CD14-positive monocyte (primary cell): ENCODE measurements at regions not wholly inside any gene's neighbourhood (a gene's known extent, or its start where the extent isn't known, plus 50 kb on each side); places are given as distances from the start of the nearest gene placed in this dataset.

Source experiments
- DNase-seq, 3 donors: peaks; one replicate each; pipeline ENCODE4 v3.0.0-alpha.2; 2011 to 2022
- H2AFZ ChIP-seq: 2 replicates; pipeline ENCODE4 v1.6.0; 2012; ENCODE audit warnings: mild to moderate bottlenecking, low read depth, low read length, inconsistent platforms; ENCODE audit not compliant: insufficient read depth, poor library complexity, severe bottlenecking
- H3K27ac ChIP-seq, 2 donors: 1 replicate in 1 of 2; 2 replicates in 1 of 2; pipeline ENCODE4 v1.5.1; 2012 to 2013; ENCODE audit warnings: low read length in 2 of 2, control low read depth in 1 of 2, inconsistent platforms in 1 of 2, low read depth in 1 of 2, mild to moderate bottlenecking in 1 of 2
- H3K27me3 ChIP-seq, 2 donors: one replicate each; pipeline versions ENCODE4 v1.6.0 to v1.6.1; 2011 to 2013; ENCODE audit warnings: low read length in 2 of 2; ENCODE audit not compliant: control insufficient read depth in 2 of 2, insufficient read depth in 2 of 2
- H3K36me3 ChIP-seq, 2 donors: replicated peaks in 1 of 2; 1 replicate in 1 of 2; 2 replicates in 1 of 2; pipeline versions ENCODE4 v1.5.1 to v1.6.1; 2012 to 2013; ENCODE audit warnings: low read length in 2 of 2, control low read depth in 1 of 2, inconsistent platforms in 1 of 2, mild to moderate bottlenecking in 1 of 2; ENCODE audit not compliant: insufficient read depth in 2 of 2, control insufficient read depth in 1 of 2
- H3K4me1 ChIP-seq, 2 donors: 1 replicate in 1 of 2; 2 replicates in 1 of 2; pipeline versions ENCODE4 v1.5.1 to v1.6.1; 2012 to 2013; ENCODE audit warnings: low read length in 2 of 2, control low read depth in 1 of 2, inconsistent platforms in 1 of 2, mild to moderate bottlenecking in 1 of 2, moderate library complexity in 1 of 2; ENCODE audit not compliant: insufficient read depth in 2 of 2, control insufficient read depth in 1 of 2
- H3K4me2 ChIP-seq: replicated peaks from 2 replicates; pipeline ENCODE3; 2012; ENCODE audit warnings: low read length, moderate library complexity, mild to moderate bottlenecking; ENCODE audit not compliant: poor library complexity, severe bottlenecking; ENCODE audit errors: extremely low read depth
- H3K4me3 ChIP-seq, 3 experiments: fragments of 200-600 bp in 1 of 3; sonication (generic) in 1 of 3; replicated peaks in 1 of 3; 1 replicate in 2 of 3; 2 replicates in 1 of 3; pipeline ENCODE4 v1.5.1; 2011 to 2013; ENCODE audit warnings: low read length in 3 of 3, mild to moderate bottlenecking in 3 of 3, control low read depth in 2 of 3, low read depth in 2 of 3, inconsistent platforms in 1 of 3, moderate library complexity in 1 of 3
- H3K79me2 ChIP-seq: 2 replicates; pipeline ENCODE4 v1.6.0; 2012; ENCODE audit warnings: mild to moderate bottlenecking, control low read depth, inconsistent platforms, low read length, moderate library complexity; ENCODE audit not compliant: insufficient read depth
- H3K9ac ChIP-seq: 2 replicates; pipeline ENCODE4 v1.6.0; 2017; ENCODE audit warnings: low read length, mild to moderate bottlenecking; ENCODE audit not compliant: insufficient read depth, poor library complexity, severe bottlenecking
- H3K9me3 ChIP-seq, 2 donors: replicated peaks in 1 of 2; 1 replicate in 1 of 2; 2 replicates in 1 of 2; pipeline versions ENCODE4 v1.5.1 to v1.6.1; 2012 to 2013; ENCODE audit warnings: low read length in 2 of 2, control low read depth in 1 of 2; ENCODE audit not compliant: control insufficient read depth in 1 of 2, insufficient read depth in 1 of 2
- H4K20me1 ChIP-seq: 2 replicates; pipeline ENCODE4 v1.6.0; 2012; ENCODE audit warnings: mild to moderate bottlenecking, low read length, control low read depth, moderate library complexity; ENCODE audit not compliant: insufficient read depth
- H3K27ac Mint-ChIP-seq, 7 donors: one replicate each; pipeline ENCODE4 v1.8.0; 2020; ENCODE audit warnings: mild to moderate bottlenecking in 7 of 7, mixed read lengths in 7 of 7, moderate library complexity in 6 of 7, inconsistent platforms in 2 of 7
- H3K27me3 Mint-ChIP-seq, 3 donors: one replicate each; pipeline ENCODE4 v1.8.0; 2021 to 2022; ENCODE audit warnings: low read depth in 3 of 3, mild to moderate bottlenecking in 3 of 3, mixed read lengths in 3 of 3, moderate library complexity in 3 of 3, inconsistent platforms in 1 of 3
- H3K36me3 Mint-ChIP-seq, 2 donors: one replicate each; pipeline ENCODE4 v1.8.0; 2020; ENCODE audit warnings: mixed read lengths in 2 of 2, inconsistent platforms in 1 of 2, mild to moderate bottlenecking in 1 of 2
- H3K4me1 Mint-ChIP-seq: one replicate; pipeline ENCODE4 v1.8.0; 2020; ENCODE audit warnings: mild to moderate bottlenecking, mixed read lengths
- H3K4me3 Mint-ChIP-seq, 2 donors: one replicate each; pipeline ENCODE4 v1.8.0; 2020; ENCODE audit warnings: mild to moderate bottlenecking in 2 of 2, mixed read lengths in 2 of 2, moderate library complexity in 1 of 2
- H3K9me3 Mint-ChIP-seq, 7 donors: one replicate each; pipeline ENCODE4 v1.8.0; 2020 to 2022; ENCODE audit warnings: mixed read lengths in 7 of 7, mild to moderate bottlenecking in 6 of 7, moderate library complexity in 6 of 7, inconsistent platforms in 2 of 7
- CTCF ChIP-seq: fragments of 200-600 bp; IDR thresholded peaks from one replicate; pipeline ENCODE4 v1.8.0; 2022; ENCODE audit warnings: antibody characterized with exemption, mild to moderate bottlenecking
- WGBS: methylation state at CpG from one replicate; pipeline ENCODE4 v1.1.5; 2013; ENCODE audit warnings: missing lambda C conversion rate; ENCODE audit not compliant: insufficient coverage; 5-methylcytosine and 5-hydroxymethylcytosine counted together
- intact Hi-C, 2 donors: fragments of 100-400 bp; cut with micrococcal nuclease; formaldehyde crosslinking; loops; one replicate each; pipeline versions ENCODE4 v1.15.0 to v1.15.1; 2023

- Histone ChIP-seq H2AFZ (no peak overlapping the region), H3K36me3 (no peaks in the 10 kb centered on the region), H3K27ac (no peak overlapping the region), H3K4me2 (no peak overlapping the region), H3K4me1 (no peaks in the 10 kb centered on the region), H3K9ac (no peak overlapping the region), H3K9me3 (peaks cover 0 to 4% of the 10 kb centered on the region in 2 donors), H3K27me3 (peaks cover 17 to 42% of the 10 kb centered on the region in 2 donors), H3K4me3 (no peak overlapping the region), H4K20me1 (no peaks in the 10 kb centered on the region), H3K79me2 (no peaks in the 10 kb centered on the region)
- H3K9me3 Mint-ChIP-seq: peaks cover 4 to 17% (median 13%) of the 10 kb centered on the region in 7 donors
- peak overlapping the region in 1 of 2 donors; percentile 9 for H3K4me3 Mint-ChIP-seq
- peaks cover 43 to 53% (median 43%) of the 10 kb centered on the region in 3 donors for H3K27me3 Mint-ChIP-seq
- H3K36me3 Mint-ChIP-seq: no peaks in the 10 kb centered on the region
- no peaks in the 10 kb centered on the region for H3K4me1 Mint-ChIP-seq
- intact Hi-C loops: no loop called here
- no peak for TF ChIP-seq CTCF
- DNase-seq: no peak
- no peak overlapping the region for H3K27ac Mint-ChIP-seq
Observed at GRCh38 chr5:73282923-73283322, 109.9 kb downstream of the TMEM174 start.

GRCh38 chr5:73282383-73282782 is 109.4 kb downstream of the TMEM174 start:
- H3K27ac Mint-ChIP-seq: no peak overlapping the region
- intact Hi-C loops: no loop called here

More at GRCh38 chr5:73282383-73282782, 109.4 kb downstream of the TMEM174 start:
- Histone ChIP-seq H4K20me1 (no peaks in the 10 kb centered on the region), H3K36me3 (no peaks in the 10 kb centered on the region), H3K4me3 (no peak overlapping the region), H3K4me1 (no peaks in the 10 kb centered on the region), H3K9ac (no peak overlapping the region), H2AFZ (no peak overlapping the region), H3K27me3 (peaks cover 19 to 45% of the 10 kb centered on the region in 2 donors), H3K9me3 (peaks cover 0 to 3% of the 10 kb centered on the region in 2 donors), H3K4me2 (no peak overlapping the region), H3K79me2 (no peaks in the 10 kb centered on the region), H3K27ac (no peak overlapping the region)
- no peak for TF ChIP-seq CTCF
- no peaks in the 10 kb centered on the region for H3K36me3 Mint-ChIP-seq
- no peak overlapping the region for H3K4me3 Mint-ChIP-seq
- DNase-seq: no peak
- peaks cover 43 to 57% (median 44%) of the 10 kb centered on the region in 3 donors for H3K27me3 Mint-ChIP-seq
- H3K4me1 Mint-ChIP-seq: no peaks in the 10 kb centered on the region
- peaks cover under 1 to 14% (median 12%) of the 10 kb centered on the region in 7 donors for H3K9me3 Mint-ChIP-seq
- WGBS: no CpG with 5 or more reads among the region's 7 CpGs
